ENCODE measurements at regions not wholly inside any gene's neighbourhood (a gene's known extent, or its start where the extent isn't known, plus 50 kb on each side); places are given as distances from the start of the nearest gene placed in this dataset.

- Histone ChIP-seq H3K36me3 (no peaks in the 10 kb centered on the region), H3K4me3 (ENCODE audit: low read depth, low read length) (no peak overlapping the region), H3K27me3 (no peaks in the 10 kb centered on the region), H3K4me1 (no peaks in the 10 kb centered on the region), H3K9me3 (no peaks in the 10 kb centered on the region)
- no peak for DNase-seq
- TF ChIP-seq, protein P1, sequence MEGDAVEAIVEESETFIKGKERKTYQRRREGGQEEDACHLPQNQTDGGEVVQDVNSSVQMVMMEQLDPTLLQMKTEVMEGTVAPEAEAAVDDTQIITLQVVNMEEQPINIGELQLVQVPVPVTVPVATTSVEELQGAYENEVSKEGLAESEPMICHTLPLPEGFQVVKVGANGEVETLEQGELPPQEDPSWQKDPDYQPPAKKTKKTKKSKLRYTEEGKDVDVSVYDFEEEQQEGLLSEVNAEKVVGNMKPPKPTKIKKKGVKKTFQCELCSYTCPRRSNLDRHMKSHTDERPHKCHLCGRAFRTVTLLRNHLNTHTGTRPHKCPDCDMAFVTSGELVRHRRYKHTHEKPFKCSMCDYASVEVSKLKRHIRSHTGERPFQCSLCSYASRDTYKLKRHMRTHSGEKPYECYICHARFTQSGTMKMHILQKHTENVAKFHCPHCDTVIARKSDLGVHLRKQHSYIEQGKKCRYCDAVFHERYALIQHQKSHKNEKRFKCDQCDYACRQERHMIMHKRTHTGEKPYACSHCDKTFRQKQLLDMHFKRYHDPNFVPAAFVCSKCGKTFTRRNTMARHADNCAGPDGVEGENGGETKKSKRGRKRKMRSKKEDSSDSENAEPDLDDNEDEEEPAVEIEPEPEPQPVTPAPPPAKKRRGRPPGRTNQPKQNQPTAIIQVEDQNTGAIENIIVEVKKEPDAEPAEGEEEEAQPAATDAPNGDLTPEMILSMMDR (IDR thresholded peaks at IDR 0.05; ENCODE audit: low read depth, low read length), result no peak
Measured at GRCh38 chr18:67728364-67728763, 211.8 kb upstream of the DSEL start.

DNA sequence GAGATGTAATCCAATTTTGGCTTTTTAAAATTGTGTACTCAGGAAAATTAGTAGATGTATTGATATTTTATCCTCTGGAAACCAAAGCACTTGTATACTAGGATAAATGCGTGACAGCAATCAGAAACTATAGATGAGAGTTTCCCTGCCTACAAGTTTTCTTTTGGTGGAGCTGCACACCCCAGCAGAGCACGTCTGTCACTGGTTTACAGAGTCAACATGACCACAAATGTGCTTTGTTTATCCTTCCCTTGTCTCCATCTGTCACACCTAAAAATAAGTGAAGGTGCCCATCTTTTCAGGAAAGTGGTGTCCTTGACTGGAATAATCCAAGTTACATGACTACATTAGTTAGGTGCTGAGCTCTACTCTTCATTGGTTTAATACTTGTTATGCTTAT is 210.4 kb upstream of the DSEL start:
- H3K27me3 ChIP-seq, result no peaks in the 10 kb centered on the region
- no peak for DNase-seq
- no peaks in the 10 kb centered on the region for H3K4me1 ChIP-seq
- TF ChIP-seq, protein P1 (IDR thresholded peaks at IDR 0.05; ENCODE audit: low read depth, low read length), result no peak
- no peaks in the 10 kb centered on the region for H3K36me3 ChIP-seq
- no peaks in the 10 kb centered on the region for H3K9me3 ChIP-seq
- H3K4me3 ChIP-seq (ENCODE audit: low read depth, low read length), result no peak overlapping the region

GRCh38 chr18:67717800-67718199 is 201.3 kb upstream of the DSEL start:
- no peaks in the 10 kb centered on the region; the same call in 1 of the 2 replicates for H3K4me1 ChIP-seq
- TF ChIP-seq, protein P1 (IDR thresholded peaks at IDR 0.05; ENCODE audit: low read depth, low read length), result no peak
- H3K27me3 ChIP-seq, result no peaks in the 10 kb centered on the region
- no peaks in the 10 kb centered on the region for H3K36me3 ChIP-seq
- no peak overlapping the region for H3K4me3 ChIP-seq (ENCODE audit: low read depth, low read length)
- DNase-seq, result no peak
- H3K9me3 ChIP-seq, result no peaks in the 10 kb centered on the region

DNA sequence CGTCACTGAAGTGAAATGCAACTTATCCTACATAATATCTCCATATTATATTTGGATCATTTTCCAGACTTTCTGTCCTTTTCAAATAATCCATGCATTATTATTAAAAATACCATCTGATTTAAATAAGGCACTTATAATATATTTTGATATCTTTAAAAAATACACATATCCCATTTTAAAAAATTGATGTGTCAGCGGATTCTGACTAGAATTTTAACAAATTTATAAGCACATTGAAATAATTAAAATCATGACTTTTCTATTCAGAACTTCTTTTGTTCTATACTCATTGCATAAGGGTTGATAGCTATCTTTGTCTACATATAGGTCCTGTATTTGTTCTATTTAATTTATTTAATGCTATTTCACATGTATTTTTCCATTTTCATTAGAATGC is 199.0 kb upstream of the DSEL start:
- Histone ChIP-seq H3K9me3 (no peaks in the 10 kb centered on the region), H3K27me3 (no peaks in the 10 kb centered on the region), H3K36me3 (no peaks in the 10 kb centered on the region), H3K4me3 (ENCODE audit: low read depth, low read length) (no peak overlapping the region), H3K4me1 (no peaks in the 10 kb centered on the region; the same call in 1 of the 2 replicates)
- no peak for DNase-seq
- TF ChIP-seq, protein P1 (IDR thresholded peaks at IDR 0.05; ENCODE audit: low read depth, low read length), result no peak

DNA sequence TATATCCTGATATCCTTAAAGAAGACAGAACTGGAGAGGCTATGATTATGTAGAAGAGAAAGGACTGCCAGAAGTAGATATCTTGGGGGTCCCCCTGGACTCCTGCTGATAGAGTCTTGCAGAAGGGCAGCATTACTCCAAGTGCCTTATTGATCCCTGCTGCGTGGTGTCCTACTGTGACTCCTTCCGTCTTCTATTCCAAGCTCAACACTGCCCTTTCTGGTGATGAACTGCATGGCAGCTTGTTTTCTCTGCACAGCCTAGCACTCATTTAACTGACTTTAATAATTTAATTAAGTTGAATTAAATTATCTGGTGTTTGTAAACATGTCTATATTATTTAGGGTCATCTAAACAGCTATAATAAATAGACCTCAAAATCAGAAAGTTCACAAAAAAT is 194.1 kb upstream of the DSEL start:
- H3K27me3 ChIP-seq, result no peaks in the 10 kb centered on the region
- no peak overlapping the region for H3K4me3 ChIP-seq (ENCODE audit: low read depth, low read length)
- H3K9me3 ChIP-seq, result no peaks in the 10 kb centered on the region
- H3K36me3 ChIP-seq, result no peaks in the 10 kb centered on the region
- TF ChIP-seq, protein P1 (IDR thresholded peaks at IDR 0.05; ENCODE audit: low read depth, low read length), result peak; percentile 23; the same call in 1 of the 2 replicates
- DNase-seq, result no peak
- no peaks in the 10 kb centered on the region; the same call in 1 of the 2 replicates for H3K4me1 ChIP-seq

- Histone ChIP-seq H3K36me3 (no peaks in the 10 kb centered on the region), H3K4me3 (ENCODE audit: low read depth, low read length) (no peak overlapping the region), H3K9me3 (no peaks in the 10 kb centered on the region), H3K27me3 (no peaks in the 10 kb centered on the region), H3K4me1 (no peaks in the 10 kb centered on the region)
- TF ChIP-seq, protein P1 (IDR thresholded peaks at IDR 0.05; ENCODE audit: low read depth, low read length), result no peak
- no peak for DNase-seq
Measured at GRCh38 chr18:67705748-67706147, 189.2 kb upstream of the DSEL start.

Measured in BE2C (cell line).